ENCODE measurements at regions not wholly inside any gene's neighbourhood (a gene's known extent, or its start where the extent isn't known, plus 50 kb on each side); places are given as distances from the start of the nearest gene placed in this dataset.

- H3K27ac ChIP-seq = no peak overlapping the region
- no peak overlapping the region for H3K4me3 ChIP-seq
- 100% methylated on average over 1 of the region's 1 CpG for WGBS (ENCODE audit: low lambda C conversion rate, missing lambda C conversion rate)
- H2AFZ ChIP-seq = no peak overlapping the region
- no peak overlapping the region for H3K4me2 ChIP-seq
- no peaks in the 10 kb centered on the region for H3K9me2 ChIP-seq (replicated peaks; ENCODE audit: insufficient read depth)
- no peaks in the 10 kb centered on the region for H3K27me3 ChIP-seq
- H3K79me2 ChIP-seq = no peaks in the 10 kb centered on the region
- no peaks in the 10 kb centered on the region for H3K4me1 ChIP-seq (ENCODE audit: insufficient read depth)
- no peak for TF ChIP-seq CTCF (IDR thresholded peaks at IDR 0.05; ENCODE audit: poor library complexity)
- TF ChIP-seq EZH2phosphoT487 (IDR thresholded peaks at IDR 0.05; ENCODE audit: low read depth, severe bottlenecking, unreplicated experiment) = no peak
- TF ChIP-seq EZH2 (IDR thresholded peaks at IDR 0.05; ENCODE audit: borderline replicate concordance) = no peak
- DNase-seq (ENCODE audit: low spot score) = no peak
- H3K9me3 ChIP-seq (ENCODE audit: low read depth) = no peaks in the 10 kb centered on the region
- H3K36me3 ChIP-seq (replicated peaks; ENCODE audit: insufficient read depth, low read depth) = no peaks in the 10 kb centered on the region
- H4K20me1 ChIP-seq (ENCODE audit: insufficient read depth, poor library complexity, severe bottlenecking) = no peaks in the 10 kb centered on the region
Observed at GRCh38 chr2:104769096-104769495, 84.8 kb upstream of the POU3F3 start.

- DNase-seq (ENCODE audit: low spot score) = no peak
- Histone ChIP-seq H3K79me2 (no peaks in the 10 kb centered on the region), H2AFZ (no peak overlapping the region), H3K36me3 (replicated peaks; ENCODE audit: insufficient read depth, low read depth) (no peaks in the 10 kb centered on the region), H4K20me1 (ENCODE audit: insufficient read depth, poor library complexity, severe bottlenecking) (no peaks in the 10 kb centered on the region), H3K4me2 (no peak overlapping the region), H3K4me3 (no peak overlapping the region), H3K9me3 (ENCODE audit: low read depth) (no peaks in the 10 kb centered on the region), H3K9me2 (replicated peaks; ENCODE audit: insufficient read depth) (no peaks in the 10 kb centered on the region), H3K4me1 (ENCODE audit: insufficient read depth) (no peaks in the 10 kb centered on the region), H3K27ac (no peak overlapping the region), H3K27me3 (no peaks in the 10 kb centered on the region)
- TF ChIP-seq EZH2 (IDR thresholded peaks at IDR 0.05; ENCODE audit: borderline replicate concordance) = no peak
- no peak for TF ChIP-seq EZH2phosphoT487 (IDR thresholded peaks at IDR 0.05; ENCODE audit: low read depth, severe bottlenecking, unreplicated experiment)
- TF ChIP-seq CTCF (IDR thresholded peaks at IDR 0.05; ENCODE audit: poor library complexity) = no peak
- 57% methylated on average over 1 of the region's 1 CpG for WGBS (ENCODE audit: low lambda C conversion rate, missing lambda C conversion rate)
Observed at GRCh38 chr2:104772996-104773395, 80.9 kb upstream of the POU3F3 start.

GRCh38 chr2:104774631-104775030, 79.3 kb upstream of the POU3F3 start:
- H4K20me1 ChIP-seq (ENCODE audit: insufficient read depth, poor library complexity, severe bottlenecking) = no peaks in the 10 kb centered on the region
- H3K36me3 ChIP-seq (replicated peaks; ENCODE audit: insufficient read depth, low read depth) = no peaks in the 10 kb centered on the region
- H3K9me3 ChIP-seq (ENCODE audit: low read depth) = no peaks in the 10 kb centered on the region
- no peaks in the 10 kb centered on the region for H3K4me1 ChIP-seq (ENCODE audit: insufficient read depth)
- no peak overlapping the region for H3K27ac ChIP-seq
- H2AFZ ChIP-seq = no peak overlapping the region
- no peaks in the 10 kb centered on the region for H3K9me2 ChIP-seq (replicated peaks; ENCODE audit: insufficient read depth)
- 56% methylated on average over 3 of the region's 3 CpGs for WGBS (ENCODE audit: low lambda C conversion rate, missing lambda C conversion rate)
- H3K4me2 ChIP-seq = no peak overlapping the region
- no peak overlapping the region for H3K4me3 ChIP-seq
- DNase-seq (ENCODE audit: low spot score) = no peak
- H3K79me2 ChIP-seq = no peaks in the 10 kb centered on the region
- TF ChIP-seq EZH2phosphoT487 (IDR thresholded peaks at IDR 0.05; ENCODE audit: low read depth, severe bottlenecking, unreplicated experiment) (no peak), EZH2 (IDR thresholded peaks at IDR 0.05; ENCODE audit: borderline replicate concordance) (no peak), CTCF (IDR thresholded peaks at IDR 0.05; ENCODE audit: poor library complexity) (no peak)
- H3K27me3 ChIP-seq = no peaks in the 10 kb centered on the region

- 90% methylated on average over 2 of the region's 2 CpGs for WGBS (ENCODE audit: low lambda C conversion rate, missing lambda C conversion rate)
- Histone ChIP-seq H2AFZ (no peak overlapping the region), H3K9me3 (ENCODE audit: low read depth) (no peaks in the 10 kb centered on the region), H3K4me1 (ENCODE audit: insufficient read depth) (no peaks in the 10 kb centered on the region), H3K79me2 (no peaks in the 10 kb centered on the region), H3K36me3 (replicated peaks; ENCODE audit: insufficient read depth, low read depth) (no peaks in the 10 kb centered on the region), H3K4me2 (no peak overlapping the region), H3K27me3 (no peaks in the 10 kb centered on the region), H3K27ac (no peak overlapping the region), H3K4me3 (no peak overlapping the region), H3K9me2 (replicated peaks; ENCODE audit: insufficient read depth) (no peaks in the 10 kb centered on the region), H4K20me1 (ENCODE audit: insufficient read depth, poor library complexity, severe bottlenecking) (no peaks in the 10 kb centered on the region)
- TF ChIP-seq EZH2 (IDR thresholded peaks at IDR 0.05; ENCODE audit: borderline replicate concordance) (no peak), CTCF (IDR thresholded peaks at IDR 0.05; ENCODE audit: poor library complexity) (no peak), EZH2phosphoT487 (IDR thresholded peaks at IDR 0.05; ENCODE audit: low read depth, severe bottlenecking, unreplicated experiment) (no peak)
- DNase-seq (ENCODE audit: low spot score) = no peak
Observed at GRCh38 chr2:104777721-104778120, 76.2 kb upstream of the POU3F3 start.
